ENCODE measurements at regions not wholly inside any gene's neighbourhood (a gene's known extent, or its start where the extent isn't known, plus 50 kb on each side); places are given as distances from the start of the nearest gene placed in this dataset.

- Histone ChIP-seq H2AFZ (ENCODE audit: control insufficient read depth, low read depth, low read length) (no peak overlapping the region), H3K9ac (ENCODE audit: control insufficient read depth, insufficient read depth, low read length) (no peak overlapping the region), H4K20me1 (ENCODE audit: control insufficient read depth, insufficient read depth) (no peaks in the 10 kb centered on the region), H3K9me3 (replicated peaks; ENCODE audit: control insufficient read depth, insufficient read depth, low read length) (no peaks in the 10 kb centered on the region), H3K79me2 (ENCODE audit: control insufficient read depth, insufficient read depth, low read length) (no peaks in the 10 kb centered on the region), H3K27ac (ENCODE audit: control insufficient read depth, insufficient read depth) (no peak overlapping the region), H3K4me2 (ENCODE audit: control insufficient read depth, insufficient read depth) (no peak overlapping the region), H3K27me3 (replicated peaks in 1 of 2; ENCODE audit: control insufficient read depth in 2 of 2, insufficient read depth in 2 of 2, low read length in 1 of 2) (no peaks in the 10 kb centered on the region), H3K36me3 (ENCODE audit: control insufficient read depth in 2 of 2, insufficient read depth in 2 of 2, low read length in 1 of 2) (no peaks in the 10 kb centered on the region), H3K4me1 (ENCODE audit: control insufficient read depth, insufficient read depth, low read length) (no peaks in the 10 kb centered on the region), H3K4me3 (no peak overlapping the region)
- BruUV-seq (replicated peaks), result no TSS peak
- intact Hi-C loops (cut with micrococcal nuclease; ENCODE audit: unreplicated experiment), result no loop called here
- ChIA-PET CTCF (no interaction called here), SMC1A (ENCODE audit: uncharacterized antibody, unreplicated experiment) (interaction anchor here (0.6 kb wide), 1 partner anchor 1711 kb away, joined by 4 read pairs; no protein-coding TSS in a partner anchor), POLR2A (no interaction called here), RAD21 (ENCODE audit: unreplicated experiment) (no interaction called here)
- ATAC-seq, result no peak
- no peak for DNase-seq (ENCODE audit: low read depth, low spot score)
- WGBS (ENCODE audit: insufficient coverage, insufficient replicate concordance, low lambda C conversion rate, missing lambda C conversion rate), result 0% methylated on average over 2 of the region's 2 CpGs
- in situ Hi-C loops (cut with MboI), result no loop called here
- no peak for TF ChIP-seq CREM (IDR thresholded peaks at IDR 0.05; ENCODE audit: low read depth)
- TF ChIP-seq PAX5 (IDR thresholded peaks at IDR 0.05; ENCODE audit: borderline replicate concordance, low read depth, low read length), result no peak
- TF ChIP-seq SREBF1 (IDR thresholded peaks at IDR 0.05; ENCODE audit: low read length), result no peak
- TF ChIP-seq HSF1 (IDR thresholded peaks at IDR 0.05; ENCODE audit: low read depth, low read length), result no peak
- TF ChIP-seq, protein P1, sequence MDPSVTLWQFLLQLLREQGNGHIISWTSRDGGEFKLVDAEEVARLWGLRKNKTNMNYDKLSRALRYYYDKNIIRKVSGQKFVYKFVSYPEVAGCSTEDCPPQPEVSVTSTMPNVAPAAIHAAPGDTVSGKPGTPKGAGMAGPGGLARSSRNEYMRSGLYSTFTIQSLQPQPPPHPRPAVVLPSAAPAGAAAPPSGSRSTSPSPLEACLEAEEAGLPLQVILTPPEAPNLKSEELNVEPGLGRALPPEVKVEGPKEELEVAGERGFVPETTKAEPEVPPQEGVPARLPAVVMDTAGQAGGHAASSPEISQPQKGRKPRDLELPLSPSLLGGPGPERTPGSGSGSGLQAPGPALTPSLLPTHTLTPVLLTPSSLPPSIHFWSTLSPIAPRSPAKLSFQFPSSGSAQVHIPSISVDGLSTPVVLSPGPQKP (IDR thresholded peaks at IDR 0.05; ENCODE audit: low read depth, low read length), result no peak
- TF ChIP-seq FOXM1 (IDR thresholded peaks at IDR 0.05; ENCODE audit: low read depth, low read length), result no peak
- TF ChIP-seq NFYB (IDR thresholded peaks at IDR 0.05; ENCODE audit: insufficient read depth, low read depth, low read length), result no peak
- no peak for FAIRE-seq
These were observed 517.9 kb downstream of the MTRR start for GRCh38 chr5:8386719-8387288.

All from GM12878 (cell line).